ENCODE measurements at regions not wholly inside any gene's neighbourhood (a gene's known extent, or its start where the extent isn't known, plus 50 kb on each side); places are given as distances from the start of the nearest gene placed in this dataset.

DNA sequence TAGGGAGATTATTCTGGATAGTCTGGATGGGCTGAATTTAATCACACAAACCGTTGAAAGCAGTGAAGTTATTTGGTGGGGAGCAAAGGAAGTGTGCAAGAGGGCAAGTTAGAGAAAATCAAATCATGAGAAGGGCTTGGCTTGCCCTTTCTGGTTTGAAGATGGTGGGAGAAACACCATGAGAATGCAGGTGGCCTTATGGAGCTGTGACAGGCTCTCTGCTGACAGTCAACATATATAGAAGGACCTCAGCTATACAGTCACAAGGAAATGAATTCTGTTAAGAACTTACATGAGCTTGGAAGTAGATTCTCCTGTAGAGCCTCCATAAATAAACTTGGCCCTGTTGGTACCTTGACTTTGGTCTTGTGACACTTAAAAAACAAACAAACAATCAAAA, 72.3 kb downstream of the GMNC start:
- H3K36me3 ChIP-seq (ENCODE audit: control insufficient read depth, insufficient read depth, low read length), result no peaks in the 10 kb centered on the region
- intact Hi-C loops (cut with micrococcal nuclease; ENCODE audit: unreplicated experiment), result no loop called here
- no peaks in the 10 kb centered on the region for H3K4me1 ChIP-seq (ENCODE audit: control insufficient read depth, insufficient read depth, low read length)
- in situ Hi-C loops (cut with HindIII; ENCODE audit: low pct_unique_long_range_greater_than_20kb, low sequenced_read_pairs), result no loop called here
- no peak overlapping the region for H3K4me3 ChIP-seq (ENCODE audit: low read depth in 2 of 2, low read length in 2 of 2)
- ATAC-seq (no peak), DNase-seq (ENCODE audit: low read depth, low spot score) (no peak)
- no peaks in the 10 kb centered on the region for H3K27me3 ChIP-seq (ENCODE audit: control insufficient read depth, insufficient read depth, low read length)
- H3K9me3 ChIP-seq (ENCODE audit: control insufficient read depth, insufficient read depth, low read depth, low read length), result no peaks in the 10 kb centered on the region
- TF ChIP-seq POLR2AphosphoS5 (IDR thresholded peaks at IDR 0.05; ENCODE audit: low read depth, low read length) (no peak), TCF7L2 (IDR thresholded peaks at IDR 0.05; ENCODE audit: low read depth, low read length) (no peak), SIN3A (IDR thresholded peaks at IDR 0.05; ENCODE audit: borderline replicate concordance, insufficient read depth, low read depth, low read length) (no peak)
- TF ChIP-seq, protein P1, sequence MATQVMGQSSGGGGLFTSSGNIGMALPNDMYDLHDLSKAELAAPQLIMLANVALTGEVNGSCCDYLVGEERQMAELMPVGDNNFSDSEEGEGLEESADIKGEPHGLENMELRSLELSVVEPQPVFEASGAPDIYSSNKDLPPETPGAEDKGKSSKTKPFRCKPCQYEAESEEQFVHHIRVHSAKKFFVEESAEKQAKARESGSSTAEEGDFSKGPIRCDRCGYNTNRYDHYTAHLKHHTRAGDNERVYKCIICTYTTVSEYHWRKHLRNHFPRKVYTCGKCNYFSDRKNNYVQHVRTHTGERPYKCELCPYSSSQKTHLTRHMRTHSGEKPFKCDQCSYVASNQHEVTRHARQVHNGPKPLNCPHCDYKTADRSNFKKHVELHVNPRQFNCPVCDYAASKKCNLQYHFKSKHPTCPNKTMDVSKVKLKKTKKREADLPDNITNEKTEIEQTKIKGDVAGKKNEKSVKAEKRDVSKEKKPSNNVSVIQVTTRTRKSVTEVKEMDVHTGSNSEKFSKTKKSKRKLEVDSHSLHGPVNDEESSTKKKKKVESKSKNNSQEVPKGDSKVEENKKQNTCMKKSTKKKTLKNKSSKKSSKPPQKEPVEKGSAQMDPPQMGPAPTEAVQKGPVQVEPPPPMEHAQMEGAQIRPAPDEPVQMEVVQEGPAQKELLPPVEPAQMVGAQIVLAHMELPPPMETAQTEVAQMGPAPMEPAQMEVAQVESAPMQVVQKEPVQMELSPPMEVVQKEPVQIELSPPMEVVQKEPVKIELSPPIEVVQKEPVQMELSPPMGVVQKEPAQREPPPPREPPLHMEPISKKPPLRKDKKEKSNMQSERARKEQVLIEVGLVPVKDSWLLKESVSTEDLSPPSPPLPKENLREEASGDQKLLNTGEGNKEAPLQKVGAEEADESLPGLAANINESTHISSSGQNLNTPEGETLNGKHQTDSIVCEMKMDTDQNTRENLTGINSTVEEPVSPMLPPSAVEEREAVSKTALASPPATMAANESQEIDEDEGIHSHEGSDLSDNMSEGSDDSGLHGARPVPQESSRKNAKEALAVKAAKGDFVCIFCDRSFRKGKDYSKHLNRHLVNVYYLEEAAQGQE (IDR thresholded peaks at IDR 0.05; ENCODE audit: insufficient read depth in 1 of 2, low read depth in 2 of 2, low read length in 1 of 2), result no peak
- TF ChIP-seq, protein P2, sequence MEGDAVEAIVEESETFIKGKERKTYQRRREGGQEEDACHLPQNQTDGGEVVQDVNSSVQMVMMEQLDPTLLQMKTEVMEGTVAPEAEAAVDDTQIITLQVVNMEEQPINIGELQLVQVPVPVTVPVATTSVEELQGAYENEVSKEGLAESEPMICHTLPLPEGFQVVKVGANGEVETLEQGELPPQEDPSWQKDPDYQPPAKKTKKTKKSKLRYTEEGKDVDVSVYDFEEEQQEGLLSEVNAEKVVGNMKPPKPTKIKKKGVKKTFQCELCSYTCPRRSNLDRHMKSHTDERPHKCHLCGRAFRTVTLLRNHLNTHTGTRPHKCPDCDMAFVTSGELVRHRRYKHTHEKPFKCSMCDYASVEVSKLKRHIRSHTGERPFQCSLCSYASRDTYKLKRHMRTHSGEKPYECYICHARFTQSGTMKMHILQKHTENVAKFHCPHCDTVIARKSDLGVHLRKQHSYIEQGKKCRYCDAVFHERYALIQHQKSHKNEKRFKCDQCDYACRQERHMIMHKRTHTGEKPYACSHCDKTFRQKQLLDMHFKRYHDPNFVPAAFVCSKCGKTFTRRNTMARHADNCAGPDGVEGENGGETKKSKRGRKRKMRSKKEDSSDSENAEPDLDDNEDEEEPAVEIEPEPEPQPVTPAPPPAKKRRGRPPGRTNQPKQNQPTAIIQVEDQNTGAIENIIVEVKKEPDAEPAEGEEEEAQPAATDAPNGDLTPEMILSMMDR (IDR thresholded peaks at IDR 0.05), result no peak
- ChIA-PET POLR2A (no interaction called here), CTCF (no interaction called here)
- BruUV-seq (replicated peaks), result no TSS peak
- H3K27ac ChIP-seq (ENCODE audit: low read length), result no peak overlapping the region

DNA sequence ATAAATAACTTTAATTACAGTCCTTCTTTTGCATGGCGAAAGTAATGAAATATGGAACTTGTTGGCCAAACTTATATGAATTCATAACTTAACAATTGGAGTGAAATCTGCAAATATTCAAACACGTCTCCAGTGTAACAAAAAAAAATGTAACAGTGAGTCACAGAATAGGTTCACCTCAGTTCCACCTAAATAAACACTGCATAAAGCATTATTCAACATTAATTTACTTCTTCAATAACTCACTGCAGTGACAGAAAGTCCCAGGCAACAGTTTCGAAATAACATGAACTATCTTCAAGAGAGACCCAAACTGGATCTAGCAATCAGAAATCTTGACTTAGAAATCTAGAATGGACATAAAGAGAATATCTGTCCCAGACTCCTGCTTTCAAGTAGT, 75.6 kb downstream of the GMNC start:
- no peaks in the 10 kb centered on the region for H3K36me3 ChIP-seq (ENCODE audit: control insufficient read depth, insufficient read depth, low read length)
- H3K27me3 ChIP-seq (ENCODE audit: control insufficient read depth, insufficient read depth, low read length), result no peaks in the 10 kb centered on the region
- no TSS peak for BruUV-seq (replicated peaks)
- ATAC-seq (no peak), DNase-seq (ENCODE audit: low read depth, low spot score) (no peak)
- ChIA-PET POLR2A (no interaction called here), CTCF (no interaction called here)
- H3K27ac ChIP-seq (ENCODE audit: low read length), result no peak overlapping the region
- H3K9me3 ChIP-seq (ENCODE audit: control insufficient read depth, insufficient read depth, low read depth, low read length), result no peaks in the 10 kb centered on the region
- intact Hi-C loops (cut with micrococcal nuclease; ENCODE audit: unreplicated experiment), result no loop called here
- TF ChIP-seq SIN3A (IDR thresholded peaks at IDR 0.05; ENCODE audit: borderline replicate concordance, insufficient read depth, low read depth, low read length), result no peak
- TF ChIP-seq, protein P1 (IDR thresholded peaks at IDR 0.05; ENCODE audit: insufficient read depth in 1 of 2, low read depth in 2 of 2, low read length in 1 of 2), result no peak
- TF ChIP-seq POLR2AphosphoS5 (IDR thresholded peaks at IDR 0.05; ENCODE audit: low read depth, low read length), result no peak
- no peak overlapping the region for H3K4me3 ChIP-seq (ENCODE audit: low read depth in 2 of 2, low read length in 2 of 2)
- in situ Hi-C loops (cut with HindIII; ENCODE audit: low pct_unique_long_range_greater_than_20kb, low sequenced_read_pairs), result no loop called here
- H3K4me1 ChIP-seq (ENCODE audit: control insufficient read depth, insufficient read depth, low read length), result no peaks in the 10 kb centered on the region

All from Panc1 (cell line).